ENCODE measurements at regions not wholly inside any gene's neighbourhood (a gene's known extent, or its start where the extent isn't known, plus 50 kb on each side); places are given as distances from the start of the nearest gene placed in this dataset.

DNA sequence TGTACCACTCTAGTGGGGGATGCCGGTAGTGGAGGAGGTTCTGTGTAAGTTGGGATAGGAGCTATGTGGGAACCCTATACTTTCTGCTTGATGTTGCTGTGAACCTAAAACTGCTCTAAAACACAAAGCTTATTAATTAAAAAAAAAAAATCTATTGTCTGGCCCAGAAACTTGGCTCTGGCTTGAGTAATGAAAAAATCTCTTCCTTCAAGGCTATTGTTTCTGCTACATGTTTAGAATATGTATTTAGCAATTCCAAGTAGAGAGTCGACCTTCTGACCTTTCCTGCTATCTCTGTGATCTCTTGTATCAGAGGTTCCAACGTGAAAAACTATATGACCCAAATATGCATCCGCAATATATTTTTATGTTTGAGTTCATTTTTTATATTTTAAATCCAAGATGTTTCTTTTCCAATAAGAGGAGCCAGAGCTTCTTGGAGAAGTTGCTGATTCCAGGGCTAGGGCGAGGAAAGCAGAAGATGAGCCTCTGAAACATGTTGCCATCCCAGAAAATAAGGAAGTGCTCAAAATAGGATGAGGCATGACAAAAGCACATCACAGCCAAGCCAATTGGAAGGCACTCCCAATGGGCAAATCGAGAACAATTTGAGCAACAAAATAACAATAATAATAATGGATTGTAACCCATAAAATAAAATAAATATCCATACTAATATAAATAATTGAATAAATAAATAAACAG is 184.6 kb upstream of the TMEM260 start:
- no peak overlapping the region for H3K27ac Mint-ChIP-seq
- peaks cover 2% of the 10 kb centered on the region for H3K27me3 Mint-ChIP-seq (ENCODE audit: low read depth)
- no peak for DNase-seq (ENCODE audit: low spot score)
- H3K4me3 Mint-ChIP-seq, result no peak overlapping the region
- H3K4me1 Mint-ChIP-seq (ENCODE audit: low read depth), result no peaks in the 10 kb centered on the region
- no peaks in the 10 kb centered on the region for H3K36me3 Mint-ChIP-seq (ENCODE audit: low read depth)
- no peaks in the 10 kb centered on the region for H3K9me3 Mint-ChIP-seq

DNA sequence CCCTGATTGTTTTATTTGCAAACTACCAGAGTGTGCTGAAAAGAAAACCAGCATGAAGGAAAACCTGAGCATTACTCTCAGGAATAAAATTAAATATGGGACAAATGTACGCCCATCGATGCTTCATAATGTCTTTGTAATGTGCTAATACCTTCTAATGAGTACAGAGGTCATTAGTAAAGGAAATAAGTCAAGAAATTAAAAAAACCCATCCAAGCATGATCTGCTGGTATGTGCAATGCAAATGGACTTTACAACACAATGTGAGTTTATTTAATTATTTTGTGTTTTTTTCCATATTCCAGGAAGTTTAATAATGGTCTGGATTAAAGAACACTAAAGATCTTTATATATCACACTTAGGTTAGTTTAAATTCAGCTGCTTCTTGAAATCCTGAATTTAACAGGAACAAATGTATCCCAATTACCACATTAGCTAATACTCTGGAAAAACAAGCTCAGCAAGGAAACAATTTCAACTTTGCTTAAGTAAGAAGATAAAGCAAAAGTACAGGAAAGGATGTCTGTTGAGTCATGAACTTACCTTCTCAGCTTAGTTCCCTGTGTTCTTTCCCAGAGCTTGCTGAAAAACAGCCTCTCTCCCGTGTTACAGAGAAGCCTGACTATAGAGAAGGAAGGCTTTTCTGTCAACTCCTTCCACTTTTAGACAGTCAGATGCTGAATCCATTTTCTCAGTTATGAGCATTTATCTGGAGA is 179.3 kb upstream of the TMEM260 start:
- DNase-seq (ENCODE audit: low spot score), result no peak
- Mint-ChIP-seq H3K4me3 (no peak overlapping the region), H3K27me3 (ENCODE audit: low read depth) (no peaks in the 10 kb centered on the region), H3K36me3 (ENCODE audit: low read depth) (no peaks in the 10 kb centered on the region), H3K9me3 (peaks cover 5% of the 10 kb centered on the region), H3K4me1 (ENCODE audit: low read depth) (no peaks in the 10 kb centered on the region), H3K27ac (no peak overlapping the region)

DNA sequence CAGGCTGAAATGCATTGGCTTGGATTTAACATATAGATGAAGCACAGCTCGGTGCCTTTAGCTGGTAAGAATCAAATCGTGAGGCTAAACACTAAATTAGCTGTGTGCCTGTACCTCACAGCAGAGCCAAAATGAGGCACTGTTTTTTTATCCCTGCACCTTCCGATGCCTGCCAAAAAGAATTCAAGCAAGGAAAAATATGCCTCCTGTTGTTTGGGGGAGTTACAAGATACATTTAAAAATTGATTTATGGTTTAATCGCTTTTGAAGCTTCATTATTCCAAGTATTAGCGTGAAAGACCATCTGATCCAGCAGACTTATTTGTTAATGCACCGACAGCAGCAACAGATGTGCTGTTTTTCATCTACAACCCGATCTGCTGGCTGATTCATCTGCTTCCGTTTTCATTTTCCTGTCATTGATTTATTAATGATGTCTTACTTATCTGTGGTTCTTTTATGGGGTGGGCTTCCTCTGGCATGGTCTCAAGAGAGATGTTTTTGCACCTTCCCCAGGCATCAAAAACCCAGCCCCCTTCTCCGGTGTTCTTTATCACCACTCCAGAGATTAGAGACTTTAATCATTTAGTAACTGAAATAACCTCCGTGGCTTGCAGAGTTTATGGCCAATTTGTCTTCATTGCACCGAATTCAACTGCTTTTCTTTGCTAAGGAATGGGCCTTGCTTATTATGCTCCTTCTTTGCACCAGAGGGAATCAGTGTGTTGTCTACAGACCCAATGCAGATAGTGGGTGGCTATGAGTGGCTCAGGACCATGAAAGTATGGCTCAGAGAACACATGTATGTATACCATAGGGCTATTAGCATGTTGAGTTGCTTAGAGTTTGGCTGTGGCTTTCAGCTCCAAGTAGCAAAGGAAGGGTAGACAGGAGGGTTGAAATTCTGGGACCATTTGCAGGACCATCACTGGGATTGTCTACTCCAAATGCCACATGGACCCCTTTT is 166.8 kb upstream of the TMEM260 start:
- peak overlapping the region; percentile 66 for H3K4me3 Mint-ChIP-seq
- no peaks in the 10 kb centered on the region for H3K9me3 Mint-ChIP-seq
- H3K36me3 Mint-ChIP-seq (ENCODE audit: low read depth), result peaks cover 1% of the 10 kb centered on the region
- H3K27ac Mint-ChIP-seq, result no peak overlapping the region
- DNase-seq (ENCODE audit: low spot score), result no peak
- peaks cover 14% of the 10 kb centered on the region for H3K27me3 Mint-ChIP-seq (ENCODE audit: low read depth)
- H3K4me1 Mint-ChIP-seq (ENCODE audit: low read depth), result peaks cover 12% of the 10 kb centered on the region

DNA sequence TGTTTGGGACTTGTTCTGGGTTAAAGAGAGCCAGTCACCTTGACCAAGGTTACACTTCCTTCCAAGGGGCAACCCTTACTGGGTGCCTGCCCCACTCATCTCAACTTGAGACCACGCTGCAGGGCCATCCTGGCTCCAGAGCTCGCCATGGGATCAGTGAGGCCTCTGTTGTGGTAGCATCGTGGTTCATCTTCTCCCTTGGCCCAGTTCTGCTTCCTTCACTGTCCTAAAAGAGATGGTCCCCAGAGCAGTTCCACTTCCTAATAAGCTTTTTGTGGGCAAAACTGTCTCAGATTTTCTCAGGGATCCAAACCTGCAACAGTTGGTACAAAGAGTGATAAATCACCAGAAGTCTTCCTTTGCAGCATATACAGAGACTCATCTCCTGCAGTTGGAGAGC is 165.9 kb upstream of the TMEM260 start:
- no peak for DNase-seq (ENCODE audit: low spot score)
- Mint-ChIP-seq H3K4me3 (no peak overlapping the region), H3K4me1 (ENCODE audit: low read depth) (peaks cover 12% of the 10 kb centered on the region), H3K27me3 (ENCODE audit: low read depth) (peaks cover 8% of the 10 kb centered on the region), H3K36me3 (ENCODE audit: low read depth) (peaks cover 1% of the 10 kb centered on the region), H3K9me3 (no peaks in the 10 kb centered on the region), H3K27ac (no peak overlapping the region)

DNA sequence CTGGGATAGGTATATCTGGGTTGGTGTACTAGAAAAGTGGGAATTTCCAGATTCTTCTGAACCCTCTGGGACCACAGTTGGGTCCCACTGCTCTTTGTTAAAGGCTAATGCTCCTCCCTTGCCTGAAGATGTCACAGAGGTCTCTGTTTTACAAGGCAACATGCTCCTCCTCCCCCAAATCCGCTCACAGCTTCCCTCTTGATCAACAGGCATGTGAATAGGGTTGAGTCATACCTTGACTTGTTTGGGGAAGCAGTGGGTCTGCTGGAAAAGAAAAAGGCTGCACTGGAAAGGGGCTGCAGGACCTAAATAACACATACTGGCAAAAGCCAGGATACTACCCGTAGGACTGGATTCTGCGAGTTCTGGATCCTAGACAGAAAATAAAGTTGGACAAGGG is 165.4 kb upstream of the TMEM260 start:
- Mint-ChIP-seq H3K36me3 (ENCODE audit: low read depth) (peaks cover 1% of the 10 kb centered on the region), H3K4me3 (no peak overlapping the region), H3K27ac (no peak overlapping the region), H3K27me3 (ENCODE audit: low read depth) (peaks cover 5% of the 10 kb centered on the region), H3K4me1 (ENCODE audit: low read depth) (peaks cover 12% of the 10 kb centered on the region), H3K9me3 (no peaks in the 10 kb centered on the region)
- no peak for DNase-seq (ENCODE audit: low spot score)

DNA sequence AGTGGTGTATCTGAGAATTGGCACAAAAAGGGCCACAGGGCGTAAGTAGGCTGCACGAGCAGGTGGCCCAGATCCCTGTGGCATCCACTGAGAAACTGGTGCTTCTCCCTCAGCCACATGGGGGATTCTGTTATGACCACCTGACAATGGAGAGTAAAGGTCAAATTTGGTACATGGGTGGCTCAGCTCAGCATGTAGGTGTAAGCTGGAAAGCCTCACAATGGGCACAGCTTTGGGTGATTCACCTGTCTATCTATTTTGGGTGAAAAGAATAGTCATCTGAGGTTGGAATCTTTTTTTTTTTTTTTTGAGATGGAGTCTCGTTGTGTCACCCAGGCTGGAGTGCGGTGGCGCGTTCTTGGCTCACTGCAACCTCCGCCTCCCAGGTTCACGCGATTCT is 163.4 kb upstream of the TMEM260 start:
- Mint-ChIP-seq H3K4me1 (ENCODE audit: low read depth) (peaks cover 12% of the 10 kb centered on the region), H3K27ac (no peak overlapping the region), H3K9me3 (no peaks in the 10 kb centered on the region), H3K36me3 (ENCODE audit: low read depth) (peaks cover 1% of the 10 kb centered on the region), H3K4me3 (no peak overlapping the region), H3K27me3 (ENCODE audit: low read depth) (peaks cover 5% of the 10 kb centered on the region)
- DNase-seq (ENCODE audit: low spot score), result no peak

DNA sequence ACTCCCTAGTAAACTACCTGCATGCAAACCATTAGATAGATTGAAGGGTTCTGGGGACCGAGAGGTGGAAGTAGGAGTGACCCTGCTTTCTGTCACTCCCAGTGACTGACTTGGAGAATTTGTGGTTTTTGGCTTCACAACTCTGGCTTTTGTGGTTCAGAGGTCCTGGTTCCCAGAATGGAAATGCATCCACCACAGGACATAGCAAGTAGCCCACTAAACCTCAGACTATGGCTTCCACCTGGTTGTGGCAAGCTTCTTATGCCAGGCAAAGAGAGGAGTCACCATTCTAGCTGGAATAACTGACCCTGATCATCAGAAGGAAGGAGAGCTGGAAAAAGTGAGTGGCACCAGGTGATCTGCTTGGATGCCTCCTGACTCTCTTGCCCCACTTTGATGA is 162.4 kb upstream of the TMEM260 start:
- Mint-ChIP-seq H3K4me3 (no peak overlapping the region), H3K36me3 (ENCODE audit: low read depth) (peaks cover 1% of the 10 kb centered on the region), H3K9me3 (no peaks in the 10 kb centered on the region), H3K27me3 (ENCODE audit: low read depth) (peaks cover 2% of the 10 kb centered on the region), H3K27ac (no peak overlapping the region), H3K4me1 (ENCODE audit: low read depth) (peaks cover 10% of the 10 kb centered on the region)
- DNase-seq (ENCODE audit: low spot score), result no peak

DNA sequence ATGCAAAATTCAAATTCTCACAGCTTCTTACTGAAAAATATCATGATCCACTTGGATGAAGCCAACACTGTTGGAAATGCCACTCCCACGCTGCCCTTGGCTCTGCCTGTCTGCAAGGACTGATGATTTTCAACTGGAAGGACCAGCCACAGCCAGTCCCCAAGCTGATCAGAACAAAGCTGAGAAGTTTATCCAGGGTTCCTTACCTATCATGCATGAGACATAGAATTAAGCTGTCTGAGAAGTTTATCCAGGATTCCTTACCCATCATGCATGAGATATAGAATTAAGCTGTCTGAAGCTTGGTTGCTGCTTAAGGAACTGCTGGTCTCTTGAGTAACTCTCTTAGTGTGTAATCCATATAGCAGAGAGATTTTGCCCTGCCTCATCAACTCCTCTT is 159.8 kb upstream of the TMEM260 start:
- Mint-ChIP-seq H3K4me1 (ENCODE audit: low read depth) (no peaks in the 10 kb centered on the region), H3K36me3 (ENCODE audit: low read depth) (no peaks in the 10 kb centered on the region), H3K9me3 (no peaks in the 10 kb centered on the region), H3K27me3 (ENCODE audit: low read depth) (peaks cover 9% of the 10 kb centered on the region), H3K4me3 (no peak overlapping the region), H3K27ac (no peak overlapping the region)
- no peak for DNase-seq (ENCODE audit: low spot score)

DNA sequence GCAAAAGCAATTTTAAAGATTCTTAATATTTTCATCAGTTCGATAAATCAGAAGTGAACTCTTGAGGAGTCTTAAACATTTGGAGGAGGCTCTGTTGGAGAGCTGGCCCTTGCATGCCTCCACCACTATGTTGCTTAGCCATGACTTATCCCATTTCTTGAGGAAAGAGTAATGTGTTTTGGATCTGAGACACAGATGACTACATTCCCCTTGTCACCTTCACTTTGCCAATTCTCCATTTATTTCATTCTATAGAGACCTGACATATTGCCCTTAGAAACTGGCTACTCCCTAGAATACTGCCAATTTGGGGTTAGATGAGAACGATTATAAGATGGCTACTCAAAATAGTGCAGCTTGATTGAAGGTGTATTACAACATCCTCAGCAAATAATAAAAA is 157.4 kb upstream of the TMEM260 start:
- H3K27me3 Mint-ChIP-seq (ENCODE audit: low read depth), result peaks cover 9% of the 10 kb centered on the region
- no peaks in the 10 kb centered on the region for H3K36me3 Mint-ChIP-seq (ENCODE audit: low read depth)
- no peak overlapping the region for H3K27ac Mint-ChIP-seq
- DNase-seq (ENCODE audit: low spot score), result no peak
- H3K4me1 Mint-ChIP-seq (ENCODE audit: low read depth), result no peaks in the 10 kb centered on the region
- no peak overlapping the region for H3K4me3 Mint-ChIP-seq
- no peaks in the 10 kb centered on the region for H3K9me3 Mint-ChIP-seq

DNA sequence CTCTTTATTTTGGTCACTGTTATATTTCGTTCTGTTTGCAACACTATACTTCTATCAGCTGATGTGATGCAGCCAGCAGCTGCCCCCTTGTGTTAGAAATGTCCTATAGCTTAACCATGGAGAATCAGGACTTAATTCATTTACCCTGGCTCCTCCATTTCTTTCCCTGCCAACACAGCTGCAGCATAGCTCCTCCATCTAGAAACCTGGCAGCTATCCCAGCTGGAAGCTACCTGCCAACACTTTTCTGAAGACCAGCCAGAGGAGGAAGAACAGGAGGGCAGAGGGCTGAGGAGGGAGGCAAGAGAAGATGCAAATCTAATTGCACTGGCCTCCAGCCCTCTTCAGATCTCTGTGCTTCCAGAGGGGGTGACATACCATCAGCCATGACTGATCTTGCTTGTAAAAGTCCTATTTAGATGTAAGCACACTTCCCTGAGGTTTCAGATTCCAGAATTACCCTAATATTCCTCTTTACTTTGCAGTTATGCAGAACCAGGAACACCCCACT is 156.8 kb upstream of the TMEM260 start:
- no peak overlapping the region for H3K27ac Mint-ChIP-seq
- no peak overlapping the region for H3K4me3 Mint-ChIP-seq
- no peaks in the 10 kb centered on the region for H3K4me1 Mint-ChIP-seq (ENCODE audit: low read depth)
- peaks cover 9% of the 10 kb centered on the region for H3K27me3 Mint-ChIP-seq (ENCODE audit: low read depth)
- no peaks in the 10 kb centered on the region for H3K36me3 Mint-ChIP-seq (ENCODE audit: low read depth)
- no peaks in the 10 kb centered on the region for H3K9me3 Mint-ChIP-seq
- DNase-seq (ENCODE audit: low spot score), result no peak

DNA sequence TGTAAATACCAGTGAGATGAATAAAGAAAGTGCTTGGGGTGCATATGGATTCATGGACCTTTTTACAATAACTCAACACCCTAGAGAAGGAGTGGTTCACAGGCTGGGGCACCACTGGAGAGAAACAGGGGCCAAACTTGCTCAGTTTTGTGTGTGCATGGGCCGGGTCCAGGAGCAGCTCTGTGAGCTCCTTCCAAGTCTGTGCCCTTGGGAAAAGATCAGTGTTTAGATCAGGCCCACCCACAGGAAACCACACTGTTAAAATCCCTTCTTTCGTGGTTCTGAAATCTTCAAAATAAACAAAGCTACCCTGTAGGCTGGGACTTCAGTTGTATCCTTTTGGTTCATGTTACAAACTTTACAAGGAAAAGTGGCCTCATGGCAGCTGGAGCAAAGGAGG is 156.1 kb upstream of the TMEM260 start:
- no peak overlapping the region for H3K27ac Mint-ChIP-seq
- no peaks in the 10 kb centered on the region for H3K9me3 Mint-ChIP-seq
- DNase-seq (ENCODE audit: low spot score), result no peak
- H3K4me1 Mint-ChIP-seq (ENCODE audit: low read depth), result no peaks in the 10 kb centered on the region
- H3K36me3 Mint-ChIP-seq (ENCODE audit: low read depth), result no peaks in the 10 kb centered on the region
- no peak overlapping the region for H3K4me3 Mint-ChIP-seq
- H3K27me3 Mint-ChIP-seq (ENCODE audit: low read depth), result peaks cover 9% of the 10 kb centered on the region

DNA sequence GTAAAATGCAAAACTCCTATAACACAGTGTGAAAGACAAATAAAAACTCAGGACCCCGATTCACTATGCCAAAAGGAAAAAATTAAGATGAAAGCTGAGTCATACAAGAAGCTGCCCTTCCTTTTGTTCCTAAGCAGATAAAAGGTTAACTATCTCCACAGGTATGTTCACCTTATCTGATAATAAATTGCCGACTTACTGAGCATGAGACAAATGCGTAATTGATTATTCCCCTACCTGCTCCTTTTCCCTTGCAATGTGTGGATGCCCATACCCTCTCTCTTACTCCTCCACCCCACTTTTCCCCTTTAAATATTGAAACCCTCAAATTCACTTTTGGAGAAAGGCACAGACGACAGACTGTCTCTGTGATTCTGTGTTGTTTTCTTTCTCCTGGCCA is 148.6 kb upstream of the TMEM260 start:
- no peaks in the 10 kb centered on the region for H3K36me3 Mint-ChIP-seq (ENCODE audit: low read depth)
- DNase-seq (ENCODE audit: low spot score), result no peak
- H3K9me3 Mint-ChIP-seq, result no peaks in the 10 kb centered on the region
- peaks cover 16% of the 10 kb centered on the region for H3K27me3 Mint-ChIP-seq (ENCODE audit: low read depth)
- no peaks in the 10 kb centered on the region for H3K4me1 Mint-ChIP-seq (ENCODE audit: low read depth)
- H3K27ac Mint-ChIP-seq, result no peak overlapping the region
- H3K4me3 Mint-ChIP-seq, result no peak overlapping the region

DNA sequence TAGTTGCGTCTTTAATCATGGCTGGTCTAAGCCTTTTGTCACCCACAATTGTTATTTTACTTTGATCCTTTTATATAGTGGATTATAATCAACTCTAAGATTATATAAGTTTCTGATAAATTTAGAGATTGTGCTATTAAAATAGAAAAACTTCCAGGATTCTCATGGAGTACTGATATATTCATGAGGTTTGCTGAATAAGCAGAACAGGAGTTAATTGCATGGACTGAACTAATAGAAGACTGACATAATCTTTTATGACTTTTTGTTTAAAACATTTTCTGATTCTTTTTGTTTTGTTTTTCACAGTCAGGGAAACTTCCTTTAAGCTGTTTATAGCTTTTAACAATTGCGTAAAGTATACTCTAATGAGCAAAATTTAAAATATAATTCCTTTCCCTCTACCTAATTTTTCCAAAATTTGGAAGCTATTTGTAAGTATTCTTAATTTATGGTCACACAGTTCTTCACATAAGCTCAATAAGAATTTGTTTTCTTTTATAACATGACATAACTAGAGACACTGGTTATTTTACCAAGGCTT is 129.9 kb upstream of the TMEM260 start:
- Mint-ChIP-seq H3K4me1 (ENCODE audit: low read depth) (peaks cover 2% of the 10 kb centered on the region), H3K27ac (no peak overlapping the region), H3K36me3 (ENCODE audit: low read depth) (no peaks in the 10 kb centered on the region), H3K27me3 (ENCODE audit: low read depth) (peaks cover 6% of the 10 kb centered on the region), H3K4me3 (no peak overlapping the region), H3K9me3 (peaks cover 14% of the 10 kb centered on the region)
- no peak for DNase-seq (ENCODE audit: low spot score)

Measured in T-helper 2 cell treated with Interferon-gamma antibody and Interleukin-4, amounts not matched to agents 5 μg/mL and 100 μg/mL, for 36 hours (primary cell).